Dermis blood vessel endothelial cell (primary cell): ENCODE measurements at regions not wholly inside any gene's neighbourhood (a gene's known extent, or its start where the extent isn't known, plus 50 kb on each side); places are given as distances from the start of the nearest gene placed in this dataset.
"Not testable (repeated sequence)": the region's sequence is repeated elsewhere in the genome, so short reads cannot be mapped to it uniquely, and the experiment has no call there.

Experiments used
- DNase-seq: peaks from one replicate; pipeline ENCODE4 v3.0.0; 2010

- DNase-seq, result no peak
Observed at GRCh38 chr11:112658431-112658878, 302.8 kb upstream of the NCAM1 start.

DNA sequence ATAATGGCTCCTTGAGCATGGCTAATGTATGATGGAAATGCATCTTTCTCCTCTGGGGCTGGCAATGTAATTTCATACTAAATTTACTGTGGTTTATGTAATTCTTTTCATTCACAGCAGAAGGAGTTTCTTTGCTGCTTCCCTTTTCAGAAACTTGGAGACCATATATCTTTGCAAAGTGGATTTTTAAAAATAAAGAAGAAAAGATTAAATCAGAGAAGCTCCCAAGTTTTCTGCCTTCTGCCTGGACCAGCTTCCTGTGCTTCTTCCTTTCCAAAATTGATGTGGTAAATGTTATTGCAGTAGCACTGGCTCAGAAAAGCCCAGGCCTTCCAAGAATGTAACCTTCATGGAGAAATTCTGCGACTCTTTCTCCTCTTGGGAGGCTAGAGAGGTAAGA lies 300.1 kb upstream of the NCAM1 start:
- DNase-seq, result no peak

DNA sequence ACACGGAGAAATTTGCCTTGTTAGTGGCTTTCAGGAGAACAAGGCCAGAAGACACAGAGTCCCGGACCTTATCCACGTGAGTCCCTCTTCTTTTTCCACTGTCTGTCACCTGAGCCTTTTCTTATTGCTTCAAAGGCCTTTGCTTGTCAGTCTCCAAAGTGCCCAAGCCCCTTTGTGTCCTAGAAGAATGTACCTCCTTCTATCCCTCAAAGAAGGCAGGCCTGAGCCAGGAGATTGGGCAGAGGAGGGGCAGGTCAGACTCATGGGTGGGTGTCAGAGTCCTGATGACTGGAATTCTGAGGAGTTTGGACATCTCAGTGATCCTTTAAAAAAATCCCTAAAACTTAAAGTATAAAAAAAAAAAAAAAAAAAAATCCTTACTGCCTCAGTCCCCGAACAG lies 299.6 kb upstream of the NCAM1 start:
- no peak for DNase-seq

DNA sequence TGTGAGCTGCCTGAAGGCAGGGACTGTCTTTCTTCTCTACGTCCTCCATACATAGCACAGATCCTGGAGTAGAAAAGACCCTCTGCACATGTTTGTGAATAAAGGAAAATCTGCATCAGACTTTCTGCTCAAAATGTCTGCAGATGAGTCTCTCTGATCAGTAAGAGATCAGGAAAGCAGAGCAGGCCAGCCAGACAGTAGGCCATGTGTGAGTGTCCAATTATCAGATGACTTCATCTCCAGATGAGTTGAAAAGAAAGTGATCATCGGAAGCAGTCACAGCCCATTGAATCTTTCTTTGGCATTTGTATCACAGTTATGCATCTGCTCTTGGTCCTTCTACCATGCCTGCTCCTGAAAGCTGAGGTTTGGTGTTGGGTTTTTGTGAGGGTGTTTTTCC lies 298.7 kb upstream of the NCAM1 start:
- DNase-seq, result no peak

- DNase-seq, result no peak
Observed at GRCh38 chr11:112663947-112664634, 297.1 kb upstream of the NCAM1 start.

GRCh38 chr11:112665291-112665690 lies 295.9 kb upstream of the NCAM1 start:
- DNase-seq, result no peak

DNA sequence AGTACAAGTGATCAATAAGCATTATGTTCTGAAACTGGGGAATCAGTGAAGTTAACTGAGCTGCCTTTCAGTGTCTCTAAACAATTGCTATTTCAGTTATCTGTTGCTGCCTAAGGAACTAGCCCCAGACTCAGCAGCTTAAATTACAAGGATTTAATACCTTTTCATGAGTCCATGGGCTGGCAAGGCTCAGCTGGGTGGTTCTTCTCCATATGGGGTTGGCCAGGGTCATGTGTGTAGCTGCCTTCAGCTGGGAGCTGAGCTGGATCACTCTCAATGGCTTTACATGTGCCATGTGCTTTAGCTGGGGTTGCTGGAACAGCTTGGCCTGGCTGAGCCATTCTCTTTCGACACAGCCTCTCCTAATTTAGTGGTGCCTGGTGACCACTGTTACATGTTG lies 295.0 kb upstream of the NCAM1 start:
- DNase-seq, result no peak

DNA sequence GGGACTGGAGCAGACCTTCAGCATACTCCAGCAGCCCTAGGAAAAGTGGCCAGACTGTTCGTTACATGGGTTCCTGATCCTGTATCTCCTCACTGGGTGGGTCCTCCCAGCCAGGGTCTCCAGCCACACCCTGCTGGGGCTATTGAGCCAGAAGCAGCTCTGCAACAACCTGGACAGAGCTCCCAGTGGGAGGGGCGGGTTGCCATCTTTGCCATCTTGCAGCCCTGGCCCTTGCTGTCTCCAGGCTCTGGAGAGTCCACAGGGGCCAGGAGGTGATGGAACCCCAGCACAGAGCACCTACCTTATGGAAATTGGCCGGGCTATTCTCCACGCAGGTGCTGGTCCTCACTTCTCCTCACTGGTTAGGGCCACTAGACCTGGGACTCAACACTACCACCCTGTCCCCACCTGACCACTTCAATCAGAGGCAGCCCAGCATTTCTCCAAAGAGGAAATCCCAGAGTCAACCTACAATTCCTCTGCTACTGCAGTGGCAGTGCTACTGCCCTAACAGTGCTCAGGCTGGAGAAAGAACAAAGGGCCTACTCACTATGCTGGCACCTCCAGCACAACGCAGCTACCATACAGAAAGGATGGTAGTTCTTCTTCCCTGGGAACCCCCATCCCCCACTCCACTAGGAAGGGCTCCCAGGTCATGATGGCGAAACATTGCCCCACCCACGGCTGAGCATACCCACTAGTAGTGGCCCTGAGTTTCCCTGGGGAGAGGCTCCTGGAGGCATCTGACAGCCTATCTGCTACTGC lies 290.2 kb upstream of the NCAM1 start:
- DNase-seq, result no peak

GRCh38 chr11:112673401-112673800 lies 287.8 kb upstream of the NCAM1 start:
- DNase-seq, result not testable (repeated sequence)

GRCh38 chr11:112685111-112685510 lies 276.1 kb upstream of the NCAM1 start:
- no peak for DNase-seq

DNA sequence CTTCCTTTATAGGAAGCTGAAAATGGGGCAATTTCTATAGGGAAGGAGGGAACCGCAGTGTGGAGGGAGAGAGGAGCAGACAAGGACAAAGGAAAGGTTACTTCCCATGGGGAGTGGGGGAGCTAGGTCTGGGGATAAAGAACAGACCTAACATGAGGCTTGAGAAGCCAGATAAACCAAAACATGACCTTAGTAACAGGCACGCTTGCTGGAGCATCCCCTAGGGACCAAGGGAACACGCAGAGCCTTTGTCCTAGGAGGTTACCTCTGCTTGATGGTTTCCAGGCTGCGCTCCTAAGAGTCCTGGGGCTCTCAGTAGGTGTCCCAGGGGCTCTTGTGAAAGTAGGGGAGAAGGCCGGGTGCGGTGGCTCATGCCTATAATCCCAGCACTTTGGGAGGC lies 271.4 kb upstream of the NCAM1 start:
- DNase-seq, result no peak

DNA sequence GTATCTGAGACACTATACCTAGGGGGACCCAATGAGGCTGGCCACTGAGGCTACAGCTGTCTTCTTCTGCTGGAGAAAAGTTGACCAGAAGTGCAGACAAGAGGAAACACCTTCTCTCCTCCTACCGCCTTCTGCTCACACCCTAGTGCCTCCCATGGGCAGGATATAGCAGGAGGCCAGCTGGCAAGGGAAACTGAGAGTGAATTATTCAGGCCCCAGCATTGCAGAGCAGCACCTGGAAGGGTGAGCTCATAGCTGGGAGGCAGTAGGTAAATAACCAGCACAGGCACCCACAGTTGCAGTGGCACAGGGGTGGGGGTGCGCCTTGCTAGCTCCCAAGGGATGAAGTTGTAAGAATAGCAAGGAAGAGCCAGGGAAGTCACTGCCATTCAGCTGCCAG lies 267.4 kb upstream of the NCAM1 start:
- DNase-seq, result no peak

GRCh38 chr11:112694245-112694644 lies 267.0 kb upstream of the NCAM1 start:
- DNase-seq, result no peak

GRCh38 chr11:112694813-112695212 lies 266.4 kb upstream of the NCAM1 start:
- no peak for DNase-seq

GRCh38 chr11:112697391-112698178 lies 263.6 kb upstream of the NCAM1 start:
- no peak for DNase-seq

GRCh38 chr11:112705148-112705547 lies 256.1 kb upstream of the NCAM1 start:
- DNase-seq, result no peak

DNA sequence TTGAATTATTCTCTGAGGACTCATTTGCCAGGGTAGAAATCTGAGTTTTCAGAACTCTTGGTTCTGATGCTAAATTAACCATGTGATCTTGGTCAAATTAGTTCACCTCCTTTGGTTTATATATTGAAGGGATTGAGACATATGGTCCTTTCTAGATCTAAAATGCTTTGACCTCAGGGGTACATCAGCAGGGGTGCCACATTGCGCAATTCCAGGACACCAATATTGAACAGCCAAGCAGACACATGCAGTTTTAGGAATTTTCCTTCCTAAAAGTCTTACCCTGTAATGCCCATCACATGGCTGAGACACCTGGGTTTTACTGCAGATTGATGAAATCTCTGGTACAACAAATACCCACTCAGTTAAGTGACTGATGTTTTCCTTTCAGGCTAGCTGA lies 254.4 kb upstream of the NCAM1 start:
- no peak for DNase-seq

DNA sequence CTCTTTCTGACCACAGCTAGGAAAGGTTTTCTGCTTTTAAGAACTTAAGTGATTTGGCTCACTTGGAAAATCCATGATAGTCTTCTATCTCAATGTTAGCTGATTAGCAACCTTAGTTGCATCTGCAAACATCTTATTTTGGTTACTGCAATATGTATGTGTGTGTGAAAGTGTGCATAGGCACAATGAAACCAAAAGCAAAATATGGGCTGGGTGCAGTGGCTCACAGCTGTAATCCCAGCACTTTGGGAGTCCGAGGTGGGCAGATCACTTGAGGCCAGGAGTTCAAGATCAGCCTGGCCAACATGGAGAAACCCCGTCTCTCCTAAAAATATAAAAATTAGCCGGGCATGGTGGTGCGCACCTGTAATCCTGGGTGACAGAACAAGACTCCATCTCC lies 246.9 kb upstream of the NCAM1 start:
- DNase-seq, result not testable (repeated sequence)

DNA sequence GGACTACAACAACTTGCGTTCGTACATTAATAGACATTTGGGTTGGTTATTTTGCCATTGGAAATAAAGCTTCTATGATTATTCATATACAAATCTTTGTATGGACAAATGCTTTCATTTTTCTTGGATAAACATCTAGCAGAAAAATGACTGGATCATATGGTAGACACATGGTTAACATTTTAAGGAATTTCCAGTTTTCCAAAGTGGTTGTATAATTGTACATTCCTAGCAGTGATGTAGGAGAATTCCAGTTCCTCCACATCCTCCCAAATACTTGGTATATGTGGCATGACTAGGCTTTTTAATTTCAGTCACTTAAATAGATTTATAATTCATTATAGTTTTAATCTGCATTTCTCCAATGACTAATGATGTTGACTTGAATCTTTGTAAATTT lies 246.2 kb upstream of the NCAM1 start:
- no peak for DNase-seq

DNA sequence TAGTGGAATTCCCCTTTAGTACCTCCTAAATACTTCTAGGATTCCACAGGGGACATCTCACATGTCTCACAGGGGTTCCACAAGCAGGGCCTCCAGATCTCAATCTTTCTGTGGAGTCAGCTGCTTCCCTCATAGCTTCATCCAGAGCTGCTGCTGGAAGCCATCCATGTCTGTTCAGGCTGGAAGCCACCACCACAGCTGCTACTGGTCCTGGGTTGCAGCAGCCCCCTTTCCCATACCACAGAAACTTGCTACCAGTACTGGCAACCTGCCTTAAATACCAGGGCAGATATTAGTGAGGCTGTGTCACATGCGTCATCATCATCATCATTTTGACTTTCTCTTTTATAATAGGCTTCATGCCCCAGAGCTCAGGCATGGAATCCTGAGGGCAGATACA lies 242.7 kb upstream of the NCAM1 start:
- DNase-seq, result no peak

DNA sequence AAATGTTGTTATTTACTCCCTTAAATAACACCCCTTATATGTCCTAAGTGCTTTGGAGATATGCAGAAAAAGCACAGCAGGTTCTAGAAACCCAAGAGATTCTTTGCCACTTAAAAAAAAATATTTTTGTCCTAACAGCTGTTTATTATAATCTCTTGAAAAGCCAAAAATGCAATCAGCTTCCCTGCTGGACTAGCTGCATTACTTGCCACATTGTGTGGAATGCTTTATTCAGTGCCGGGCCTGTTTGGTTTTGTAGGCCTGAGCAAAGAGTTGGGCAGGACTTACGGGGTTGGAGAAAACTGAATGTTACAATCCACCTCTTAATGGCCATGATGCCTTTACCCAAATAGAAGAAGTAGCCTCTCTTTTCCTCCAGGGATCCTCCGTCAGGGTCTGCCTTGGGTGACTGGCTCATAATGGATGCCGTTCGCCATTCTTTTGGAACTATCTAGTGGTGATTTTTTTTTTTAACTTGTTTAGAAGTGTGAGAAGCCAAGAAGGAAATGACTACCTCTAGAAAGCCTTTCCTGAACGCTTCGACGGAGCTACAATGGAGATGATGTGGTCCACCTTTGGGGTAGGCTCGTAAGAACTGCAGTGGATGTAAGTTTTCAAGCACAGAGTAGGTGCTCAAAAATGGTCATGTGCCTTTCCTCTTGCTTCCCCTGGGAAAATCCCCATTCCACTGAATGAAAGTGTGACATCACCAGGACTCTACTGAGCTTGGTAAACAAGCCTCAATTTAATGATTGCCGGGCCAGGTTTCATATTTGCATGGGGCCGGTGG lies 241.3 kb upstream of the NCAM1 start:
- peak; percentile 15 for DNase-seq

DNA sequence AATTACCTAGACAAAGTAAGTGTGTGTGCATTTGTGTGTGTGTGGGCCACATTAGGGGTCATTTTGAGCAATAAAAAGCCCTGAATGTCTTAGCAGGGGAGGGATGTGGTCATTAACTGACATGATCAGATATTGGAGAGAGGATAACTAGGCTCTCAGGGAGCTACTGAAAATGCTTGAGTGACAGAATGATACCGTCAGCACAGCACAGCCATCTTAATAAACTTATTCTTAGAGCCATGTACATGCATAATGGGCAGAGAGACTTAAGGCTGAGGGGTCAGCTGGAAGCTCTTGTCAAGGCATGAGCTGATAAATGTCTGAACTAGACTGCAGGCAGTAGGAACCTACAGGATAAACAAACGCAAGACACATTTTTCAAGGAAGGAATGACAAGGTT lies 239.1 kb upstream of the NCAM1 start:
- DNase-seq, result no peak

GRCh38 chr11:112722876-112723275 lies 238.3 kb upstream of the NCAM1 start:
- no peak for DNase-seq
